Stimulated activated CD8-positive, alpha-beta memory T cell treated with anti-CD3 and anti-CD28 coated beads, Interleukin-2, amount 100 ng/mL, for 48 hours (primary cell): ENCODE measurements at regions not wholly inside any gene's neighbourhood (a gene's known extent, or its start where the extent isn't known, plus 50 kb on each side); places are given as distances from the start of the nearest gene placed in this dataset.
"Not testable (repeated sequence)": the region's sequence is repeated elsewhere in the genome, so short reads cannot be mapped to it uniquely, and the experiment has no call there.

ENCODE experiments used
- DNase-seq, 2 donors: peaks; one replicate each; pipeline ENCODE4 v3.0.0-alpha.2; 2020; ENCODE audit warnings: low read depth in 2 of 2

DNA sequence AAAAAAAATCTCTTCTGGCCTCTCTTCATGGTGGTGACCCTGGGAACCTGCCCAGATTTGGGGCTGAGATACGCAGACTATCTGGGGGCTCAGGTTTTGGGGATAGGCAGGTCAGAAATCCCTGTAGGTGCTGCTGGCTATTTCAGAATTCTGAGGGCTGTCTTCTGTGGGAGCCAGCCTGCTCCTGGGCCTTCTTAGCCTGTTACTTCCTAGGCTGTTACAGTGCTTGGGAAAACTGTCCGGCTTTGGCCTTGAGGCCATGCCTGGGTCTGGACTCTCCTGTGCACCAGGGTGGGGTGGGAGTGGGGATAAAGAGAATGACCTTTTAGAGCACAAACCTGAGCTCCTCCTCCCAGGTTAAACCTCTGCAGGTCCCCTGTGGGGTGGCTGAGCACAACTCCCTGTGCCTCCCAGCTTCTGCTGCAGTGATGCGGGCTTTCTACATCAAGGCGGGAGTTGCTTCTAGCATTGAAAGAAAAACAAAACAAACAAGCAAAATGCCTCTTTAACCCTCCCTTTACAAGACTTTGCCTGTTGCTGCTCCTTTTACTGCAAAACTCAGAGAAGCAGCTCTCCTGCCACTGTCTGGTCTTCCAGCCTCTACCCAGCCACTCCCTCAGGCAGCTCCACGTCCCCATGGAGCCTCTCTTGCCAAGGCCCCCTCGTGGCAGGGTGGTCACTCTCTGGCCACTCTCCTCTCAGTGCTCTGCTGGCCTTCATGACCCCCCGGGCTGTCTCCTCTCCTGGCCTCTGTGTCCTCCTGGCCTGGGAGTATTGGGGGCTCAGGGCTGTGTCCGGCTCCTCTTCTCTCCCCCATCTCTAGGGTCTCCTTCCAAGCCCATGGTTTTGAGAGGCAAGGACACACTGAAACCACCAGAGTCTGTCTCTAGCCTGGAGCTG is 293.0 kb upstream of the HS6ST1 start:
- DNase-seq: no peak

DNA sequence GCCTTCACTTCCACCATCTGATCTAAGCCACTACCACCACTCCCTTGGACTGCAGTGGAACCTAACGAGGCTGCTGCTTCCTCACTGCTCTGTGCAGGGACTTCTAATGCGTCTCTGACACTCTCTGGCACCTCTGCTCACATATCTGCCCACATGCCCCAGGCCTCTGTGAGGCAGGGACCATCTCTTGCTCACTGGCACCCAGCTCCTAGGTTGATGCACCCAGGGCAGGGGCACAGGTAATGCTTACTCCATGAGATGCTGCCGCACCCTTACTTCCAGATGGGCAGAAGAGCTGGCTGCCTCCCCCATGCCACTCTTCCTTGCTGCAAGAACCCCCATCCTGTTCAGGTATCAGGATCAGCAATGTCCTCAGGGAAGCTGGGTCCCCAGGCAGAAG is 294.0 kb upstream of the HS6ST1 start:
- no peak for DNase-seq

DNA sequence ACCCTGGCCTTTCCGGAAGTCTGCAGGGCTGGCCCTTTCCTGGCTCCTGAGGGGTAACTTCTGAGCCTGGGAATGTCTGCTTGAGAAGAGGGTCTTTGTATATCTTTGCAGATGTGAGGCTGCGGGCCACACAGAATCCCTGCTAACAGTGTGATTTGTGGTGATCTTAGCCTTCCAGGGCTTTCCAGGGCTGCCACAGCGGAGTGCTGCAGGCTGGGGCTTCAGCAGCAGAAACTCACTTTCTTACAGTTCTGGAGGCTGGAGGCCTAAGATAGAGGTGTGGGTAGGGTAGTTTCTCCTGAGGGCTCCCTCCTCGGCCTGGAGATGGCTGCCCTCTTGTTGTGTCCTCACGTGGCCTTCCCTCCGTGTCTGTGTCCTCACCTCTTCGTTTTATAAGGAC is 294.7 kb upstream of the HS6ST1 start:
- no peak for DNase-seq

DNA sequence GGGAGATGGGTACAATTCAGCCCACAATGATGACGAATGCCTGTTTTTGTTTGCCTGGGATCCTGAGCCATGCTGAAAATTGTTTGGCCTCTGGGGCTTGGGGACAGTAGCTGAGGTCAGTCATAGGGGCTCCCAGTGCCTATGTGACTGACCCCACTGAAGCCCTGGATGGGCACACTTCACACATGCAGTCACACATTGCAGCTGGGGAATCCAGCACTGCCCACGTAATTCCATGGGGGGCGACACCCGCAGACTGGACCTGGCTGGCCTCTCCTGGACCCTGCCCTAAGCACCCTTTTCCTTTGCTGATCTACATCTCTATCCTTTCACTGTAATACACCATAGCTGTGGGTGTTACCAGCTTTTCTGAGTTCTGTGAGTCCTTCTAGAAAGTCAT is 295.2 kb upstream of the HS6ST1 start:
- no peak for DNase-seq

DNA sequence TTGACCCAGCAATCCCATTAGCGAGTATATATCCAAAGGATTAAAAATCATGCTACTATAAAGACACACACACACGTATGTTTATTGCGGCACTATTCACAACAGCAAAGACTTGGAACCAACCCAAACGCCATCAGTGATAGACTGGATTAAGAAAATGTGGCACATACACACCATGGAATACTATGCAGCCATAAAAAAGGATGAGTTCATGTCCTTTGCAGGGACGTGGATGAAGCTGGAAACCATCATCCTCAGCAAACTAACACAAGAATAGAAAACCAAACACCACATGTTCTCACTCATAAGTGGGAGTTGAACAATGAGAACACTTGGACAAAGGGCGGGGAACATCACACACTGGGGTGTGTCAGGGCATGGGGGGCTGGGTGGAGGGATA is 296.2 kb upstream of the HS6ST1 start:
- DNase-seq: not testable (repeated sequence)

GRCh38 chr2:128615571-128615970 is 296.9 kb upstream of the HS6ST1 start:
- DNase-seq: no peak

- DNase-seq: no peak
These were observed 298.4 kb upstream of the HS6ST1 start for GRCh38 chr2:128617029-128617590.

DNA sequence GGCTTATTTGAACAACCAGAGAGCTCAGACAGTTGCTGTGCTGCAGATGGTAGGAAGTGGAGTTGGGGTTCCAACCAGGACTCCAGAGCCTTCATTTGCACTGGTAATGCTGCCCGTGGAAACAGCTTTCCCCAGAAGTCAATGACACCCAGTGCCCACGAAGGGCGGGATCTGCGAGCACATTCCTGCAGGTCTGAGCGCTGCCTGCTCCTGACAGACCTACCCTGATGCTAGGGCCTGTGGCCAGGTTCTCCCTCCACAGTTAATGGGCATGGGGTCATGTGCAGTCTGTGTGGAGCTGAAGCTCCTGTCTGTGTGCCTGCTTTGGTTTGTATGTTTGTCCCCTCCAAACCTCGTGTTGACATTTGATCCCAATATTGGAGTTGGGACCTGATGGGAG is 299.0 kb upstream of the HS6ST1 start:
- no peak for DNase-seq

DNA sequence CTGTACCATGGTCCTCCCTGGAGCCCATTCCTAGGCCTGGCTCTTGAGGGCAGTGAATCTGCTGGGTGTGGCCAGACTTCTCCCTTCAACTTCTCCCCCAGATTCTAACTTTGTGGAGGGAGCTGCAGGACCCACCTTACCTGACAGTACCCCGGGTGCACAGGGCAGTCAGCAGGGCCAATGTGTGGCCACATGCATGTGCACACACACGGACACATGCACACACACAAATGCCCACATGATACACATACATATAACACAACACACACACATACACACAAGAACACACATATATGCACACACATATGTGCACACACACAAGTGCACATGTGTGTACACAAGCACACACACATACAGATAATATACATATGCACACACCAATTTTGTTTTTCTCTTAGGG is 300.0 kb upstream of the HS6ST1 start:
- no peak for DNase-seq

GRCh38 chr2:128619471-128620325 is 301.0 kb upstream of the HS6ST1 start:
- no peak for DNase-seq

DNA sequence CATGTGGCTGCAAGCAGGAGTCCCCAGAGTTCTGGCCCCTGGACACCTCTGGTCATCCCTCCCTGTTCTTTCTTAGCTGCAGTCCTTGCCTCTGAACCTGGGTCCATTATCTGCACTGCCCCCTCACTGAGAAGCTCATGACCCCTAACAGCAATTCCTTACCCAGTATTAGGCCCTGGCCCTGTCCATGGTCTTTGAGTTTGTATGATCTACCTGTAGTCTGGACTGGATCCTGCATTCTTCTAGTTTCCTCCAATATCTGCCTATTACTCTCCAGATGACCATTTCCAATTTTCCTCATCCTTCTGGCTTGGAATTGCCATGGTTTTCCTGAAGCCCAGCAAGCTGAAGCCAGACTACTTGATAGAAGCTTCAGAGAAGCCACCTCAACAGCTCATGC is 302.4 kb upstream of the HS6ST1 start:
- DNase-seq: no peak

- no peak for DNase-seq
These were observed 303.7 kb upstream of the HS6ST1 start for GRCh38 chr2:128622371-128622770.

DNA sequence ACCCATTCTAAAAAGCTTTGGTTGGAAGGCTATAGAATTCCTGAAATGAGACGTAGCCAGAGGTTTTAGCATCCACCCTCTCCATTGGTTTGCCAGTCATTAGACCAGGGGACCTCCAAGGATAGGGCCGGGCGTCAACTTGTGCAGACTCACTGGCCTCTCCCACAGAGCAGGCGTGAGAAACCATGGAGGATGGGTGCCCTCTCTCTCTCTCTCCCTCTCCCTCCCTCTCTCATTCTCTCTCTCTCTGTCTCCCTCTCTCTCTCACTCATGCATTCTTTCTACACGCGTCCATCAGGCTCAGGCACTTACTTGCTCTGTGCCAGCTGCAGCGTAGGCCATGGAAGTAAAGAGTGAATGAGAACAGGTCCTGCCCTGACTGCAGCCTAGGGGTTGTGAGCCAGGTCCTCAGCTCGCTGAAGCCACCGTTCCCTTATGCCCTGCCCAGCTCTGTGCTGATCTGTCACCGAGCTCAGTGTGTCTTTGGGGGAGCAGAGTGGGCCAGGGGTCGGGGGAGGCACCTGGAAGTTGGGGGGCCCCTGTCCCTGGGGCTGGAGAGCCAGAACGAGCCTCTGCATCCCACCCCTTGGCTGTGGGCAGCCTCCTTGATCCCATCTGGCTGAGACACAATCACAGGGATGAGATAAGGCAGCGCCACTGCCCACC is 304.4 kb upstream of the HS6ST1 start:
- no peak for DNase-seq

DNA sequence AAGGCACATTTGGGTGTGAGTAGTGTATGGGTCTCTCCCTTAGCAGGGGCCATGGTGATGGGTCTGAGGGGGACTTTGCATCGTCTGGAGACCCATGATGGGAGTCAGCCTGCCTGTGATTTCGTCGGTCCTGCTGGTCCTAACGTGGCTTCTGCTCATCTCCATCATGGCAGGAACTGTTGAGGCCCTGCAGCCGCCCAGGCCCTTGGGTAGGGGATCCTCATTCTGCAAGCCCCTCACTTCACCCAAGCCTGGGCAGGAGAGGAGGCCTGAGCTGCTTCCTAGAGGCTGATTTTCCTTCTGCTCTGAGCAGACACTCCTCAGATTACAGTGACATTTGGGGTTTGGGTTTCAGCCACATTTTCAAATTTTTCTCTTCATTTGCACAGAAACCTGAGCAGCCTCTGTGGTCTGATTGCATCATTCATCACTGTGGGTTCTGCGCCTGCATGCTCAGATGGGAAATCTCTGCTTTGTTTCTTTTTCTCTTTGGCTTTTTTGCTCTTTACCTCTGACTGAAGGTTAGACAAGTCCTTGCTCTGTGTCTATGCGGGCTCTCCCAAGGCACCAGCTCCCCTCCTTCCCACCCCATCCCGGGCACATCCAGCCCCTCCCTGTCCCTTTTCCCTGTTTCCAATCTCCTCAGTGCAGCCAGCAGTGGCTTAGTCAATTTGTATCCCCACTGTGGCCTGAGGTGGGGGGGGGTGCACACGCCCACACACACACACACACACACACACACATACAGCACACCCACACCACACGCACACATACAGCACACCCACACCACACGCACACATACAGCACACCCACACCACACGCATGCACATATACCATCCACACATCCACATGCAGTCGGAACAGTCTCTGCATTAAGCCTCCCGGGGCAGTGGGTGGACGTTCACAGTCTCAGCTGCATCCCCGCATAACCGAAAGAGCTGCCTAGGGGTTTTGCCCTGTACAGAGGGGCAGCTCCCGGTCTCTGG is 305.4 kb upstream of the HS6ST1 start:
- DNase-seq: no peak

DNA sequence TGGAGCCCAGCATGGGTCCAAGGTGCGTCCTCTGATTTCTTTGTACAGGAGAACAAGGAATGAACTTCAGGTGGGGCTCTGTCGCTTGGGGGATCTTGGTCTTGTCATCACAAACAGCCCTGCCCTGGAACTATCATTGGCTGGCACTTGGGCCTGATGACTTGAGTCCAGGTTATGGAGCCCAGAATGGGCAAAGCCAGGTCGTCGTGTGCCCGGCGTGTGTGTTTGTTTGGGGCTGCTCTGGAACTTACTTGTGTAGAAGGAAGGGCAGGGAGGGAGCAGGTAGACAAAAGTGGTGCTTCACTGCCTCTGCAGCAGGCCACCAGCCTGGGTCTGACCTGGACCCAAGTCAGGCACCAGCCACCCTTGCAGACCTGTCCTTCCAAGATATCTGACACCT is 306.3 kb upstream of the HS6ST1 start:
- no peak for DNase-seq

GRCh38 chr2:128625421-128625820 is 306.8 kb upstream of the HS6ST1 start:
- DNase-seq: no peak

- no peak for DNase-seq
These were observed 307.5 kb upstream of the HS6ST1 start for GRCh38 chr2:128625963-128626759.

DNA sequence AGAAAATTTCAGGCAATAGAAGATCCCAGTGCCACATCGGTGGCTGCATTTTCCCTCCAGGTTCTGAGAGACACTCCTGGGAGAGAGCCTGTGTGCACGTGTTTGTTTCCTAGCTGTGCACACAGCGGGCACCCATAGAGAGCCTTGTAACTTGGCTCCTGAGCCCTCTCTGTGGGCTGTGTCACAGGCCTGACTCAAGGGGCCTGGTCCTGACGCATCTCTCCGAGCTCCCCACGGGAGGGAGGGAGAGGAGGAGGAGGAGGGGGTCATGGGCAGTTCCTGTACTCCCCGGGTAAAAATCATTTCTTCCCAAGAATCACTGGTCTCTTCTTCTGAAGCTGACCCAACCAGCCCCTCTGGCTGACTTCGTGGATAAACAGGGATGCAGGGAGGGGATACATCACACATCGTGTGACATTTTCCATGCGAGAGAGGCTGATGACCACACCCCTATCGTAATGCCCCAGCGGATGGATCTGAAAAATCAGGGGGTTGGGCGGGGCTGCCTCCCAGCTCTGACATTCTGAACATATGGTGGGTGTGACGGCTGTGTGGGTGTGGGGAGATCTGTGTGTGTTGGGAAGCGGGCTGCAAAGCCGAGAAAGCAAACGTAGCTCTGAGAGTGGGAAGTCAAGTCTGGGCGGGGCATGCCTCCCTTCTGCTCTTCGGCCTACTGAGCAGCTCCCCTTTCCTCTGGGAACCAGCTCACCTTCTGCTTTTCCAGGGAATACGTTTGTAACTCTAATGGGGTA is 308.3 kb upstream of the HS6ST1 start:
- no peak for DNase-seq

GRCh38 chr2:128628206-128628605 is 309.5 kb upstream of the HS6ST1 start:
- no peak for DNase-seq
